SKM-1 (cell line): ENCODE measurements at regions not wholly inside any gene's neighbourhood (a gene's known extent, or its start where the extent isn't known, plus 50 kb on each side); places are given as distances from the start of the nearest gene placed in this dataset.

Experiments
- DNase-seq: peaks from one replicate; lab custom pipeline; 2025; ENCODE audit not compliant: unreplicated experiment; lab: John Stamatoyannopoulos, UW

DNA sequence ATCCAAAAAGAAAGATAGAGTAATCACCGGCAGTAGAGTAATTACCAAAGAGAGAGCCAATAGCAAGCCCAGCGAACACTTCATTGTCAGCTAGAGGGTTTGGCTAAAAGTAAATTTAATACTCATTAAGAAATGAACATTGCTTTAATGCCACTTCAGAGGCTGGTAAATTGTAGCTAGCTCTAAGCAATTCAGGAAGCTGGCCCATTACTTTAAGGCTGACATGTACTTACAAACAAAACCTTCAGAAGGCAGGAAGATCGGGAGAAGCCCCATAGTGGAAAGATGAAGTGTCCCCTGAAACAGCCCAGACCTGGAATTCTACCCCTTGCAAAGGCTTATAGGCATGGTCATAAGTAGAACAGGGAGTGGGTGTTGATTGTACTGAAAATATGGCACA lies 396.6 kb upstream of the ID4 start:
- DNase-seq = no peak

DNA sequence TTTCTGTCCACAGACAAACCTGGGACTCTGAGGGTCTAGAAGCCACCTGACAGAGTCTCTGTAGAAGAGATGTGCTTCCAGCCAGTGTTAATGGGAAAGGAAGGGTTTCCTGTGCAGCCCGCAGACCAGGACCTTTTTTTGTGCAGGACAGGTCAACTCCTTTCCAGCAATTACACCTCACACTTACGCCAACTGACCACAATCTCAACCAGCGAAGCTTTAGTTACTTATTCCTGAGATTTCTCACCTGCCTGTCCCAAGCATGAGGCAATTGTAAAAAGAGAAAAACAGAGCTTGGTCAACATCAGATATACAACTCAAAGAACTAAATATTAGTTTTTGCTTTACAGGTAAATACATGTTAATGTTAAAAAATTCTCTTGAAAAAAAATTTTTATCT lies 393.8 kb upstream of the ID4 start:
- DNase-seq = no peak

- no peak for DNase-seq
Measured at GRCh38 chr6:19444041-19444440, 393.1 kb upstream of the ID4 start.

GRCh38 chr6:19444481-19444880 lies 392.7 kb upstream of the ID4 start:
- no peak for DNase-seq

DNA sequence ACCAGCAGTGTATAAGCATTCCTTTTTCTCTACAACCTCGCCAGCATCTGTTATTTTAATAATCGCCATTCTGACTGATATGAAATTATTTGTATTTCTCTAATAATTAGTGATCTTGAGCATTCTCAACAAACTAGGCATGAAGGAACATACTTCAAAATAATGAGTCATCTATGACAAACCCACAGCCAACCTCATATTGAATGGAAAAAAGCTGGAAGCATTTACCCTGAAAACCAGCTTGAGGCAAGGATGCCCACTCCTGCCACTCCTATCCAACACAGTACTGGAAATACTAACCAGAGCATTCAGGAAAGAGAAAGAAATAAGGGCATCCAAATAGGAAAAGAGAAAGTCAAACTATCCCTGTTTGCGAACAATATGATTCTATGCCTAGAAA lies 390.6 kb upstream of the ID4 start:
- DNase-seq = no peak

DNA sequence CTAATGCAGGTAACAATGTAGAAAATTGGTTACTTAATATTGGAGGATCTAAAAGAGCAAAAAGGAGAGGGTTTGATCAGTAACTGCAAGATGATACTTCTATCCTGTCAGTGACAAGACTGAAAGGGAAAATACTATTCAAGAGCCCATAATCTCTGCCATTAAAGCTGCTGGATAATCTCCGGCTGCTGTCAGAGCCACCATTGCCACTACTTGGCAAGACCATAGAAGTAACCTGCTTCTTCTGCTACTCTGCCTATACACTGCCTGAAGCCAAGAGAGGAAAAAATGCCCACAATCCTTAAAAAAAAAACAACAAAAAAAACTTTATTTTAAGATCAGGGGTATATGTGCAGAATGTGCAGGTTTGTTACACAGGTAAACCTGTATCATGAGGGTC lies 386.5 kb upstream of the ID4 start:
- no peak for DNase-seq

GRCh38 chr6:19452495-19452894 lies 384.7 kb upstream of the ID4 start:
- DNase-seq = no peak

GRCh38 chr6:19454001-19454720 lies 383.0 kb upstream of the ID4 start:
- no peak for DNase-seq

DNA sequence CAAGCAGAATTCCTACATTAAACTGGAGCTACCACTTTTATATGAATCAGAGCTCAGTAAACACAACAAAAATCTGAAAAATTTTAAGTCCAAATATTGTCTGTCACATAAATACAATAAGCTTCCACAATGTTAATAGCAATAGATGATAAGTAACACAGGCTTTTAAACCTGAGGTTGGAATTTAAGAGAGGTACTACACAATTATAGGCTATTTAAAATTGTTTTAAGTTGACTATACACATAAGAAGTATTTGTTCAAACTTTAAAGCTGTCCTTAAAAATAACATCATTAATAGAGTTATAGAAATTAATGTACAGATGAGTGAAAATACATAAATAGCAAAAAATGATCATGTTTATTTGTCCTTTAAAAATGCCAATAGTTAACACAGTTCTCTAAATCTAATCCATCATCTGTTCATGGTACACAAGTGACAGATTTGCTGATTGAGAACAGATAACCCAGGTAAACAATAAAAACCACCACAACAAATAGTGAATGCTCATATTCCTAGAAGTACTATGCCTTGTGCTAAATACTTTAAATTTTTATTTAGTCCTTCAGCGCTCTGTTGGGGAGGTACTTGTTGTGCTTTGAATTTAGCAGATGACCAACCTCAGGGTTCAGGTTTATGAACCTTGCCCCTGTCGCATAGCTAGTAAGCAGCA lies 382.3 kb upstream of the ID4 start:
- DNase-seq = no peak

DNA sequence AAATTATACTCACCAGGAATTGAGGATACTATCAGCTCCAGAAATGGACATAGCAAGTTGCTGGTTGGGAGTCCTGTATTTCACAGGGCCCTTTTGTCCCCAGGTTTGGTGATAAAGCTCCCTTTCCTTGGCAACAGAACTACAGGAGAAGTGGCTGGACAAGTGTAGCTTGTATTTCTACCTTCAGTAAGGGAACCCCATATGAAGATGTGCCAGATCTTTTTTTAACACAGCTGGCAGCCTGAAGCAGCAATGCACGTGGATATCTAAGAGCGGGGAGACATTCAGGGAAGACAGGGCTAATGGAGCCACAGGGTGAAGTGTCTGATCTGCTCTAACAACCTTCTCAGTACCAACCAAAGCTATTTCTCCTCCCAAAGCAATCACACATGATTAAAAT lies 373.9 kb upstream of the ID4 start:
- no peak for DNase-seq

DNA sequence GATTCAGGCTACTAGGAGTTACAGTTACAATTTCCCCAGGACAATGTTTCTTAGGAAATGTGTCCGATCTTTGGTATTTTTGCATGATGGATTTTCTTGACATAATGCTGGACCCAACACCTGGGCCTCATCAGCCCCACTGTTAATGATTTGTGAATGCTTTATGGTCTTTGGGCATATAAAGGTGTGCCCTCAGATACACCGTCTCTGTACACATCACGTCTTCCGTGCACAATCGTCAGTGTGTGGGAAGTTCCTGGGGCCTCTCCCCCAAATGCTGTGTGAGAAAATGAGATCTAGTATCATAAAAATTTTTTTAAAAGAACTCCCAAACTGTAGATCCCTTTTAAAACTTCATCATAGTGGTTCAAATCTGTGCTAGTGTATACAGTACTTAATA lies 373.2 kb upstream of the ID4 start:
- no peak for DNase-seq

DNA sequence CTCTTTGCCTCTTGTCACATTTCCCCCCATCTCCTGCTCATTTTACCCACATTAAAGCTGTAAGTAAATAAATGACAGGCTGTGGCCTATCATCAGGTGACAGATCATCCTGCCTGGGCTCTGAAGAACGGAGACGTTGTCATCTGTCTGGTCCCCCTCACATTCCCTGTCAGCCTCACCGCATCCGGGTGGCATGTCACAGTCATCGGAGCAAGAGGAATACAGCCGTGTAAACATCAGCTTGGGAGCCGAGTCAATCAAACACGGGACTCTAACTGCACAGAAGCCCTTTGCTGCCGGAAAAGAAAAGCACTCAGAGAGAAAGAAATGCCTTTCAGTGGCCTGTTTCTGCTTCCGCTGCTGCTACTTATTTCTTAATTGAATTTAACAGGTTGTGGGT lies 371.9 kb upstream of the ID4 start:
- DNase-seq = no peak

GRCh38 chr6:19465760-19466159 lies 371.4 kb upstream of the ID4 start:
- DNase-seq = no peak

DNA sequence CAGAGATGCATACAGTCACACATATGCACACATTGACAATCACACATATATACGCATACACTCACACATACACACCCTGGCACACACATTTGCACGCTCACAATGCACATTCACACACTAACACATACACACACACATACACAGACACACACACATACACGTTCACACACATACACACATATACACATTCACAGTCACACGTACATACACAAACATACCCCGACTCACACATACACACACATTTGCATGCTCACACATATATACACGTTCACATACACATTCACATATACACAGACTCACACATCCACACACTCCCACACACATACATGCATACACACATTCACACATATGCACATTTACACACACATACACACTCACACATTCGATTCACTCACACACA lies 366.8 kb upstream of the ID4 start:
- no peak for DNase-seq

GRCh38 chr6:19472153-19472552 lies 365.0 kb upstream of the ID4 start:
- no peak for DNase-seq

DNA sequence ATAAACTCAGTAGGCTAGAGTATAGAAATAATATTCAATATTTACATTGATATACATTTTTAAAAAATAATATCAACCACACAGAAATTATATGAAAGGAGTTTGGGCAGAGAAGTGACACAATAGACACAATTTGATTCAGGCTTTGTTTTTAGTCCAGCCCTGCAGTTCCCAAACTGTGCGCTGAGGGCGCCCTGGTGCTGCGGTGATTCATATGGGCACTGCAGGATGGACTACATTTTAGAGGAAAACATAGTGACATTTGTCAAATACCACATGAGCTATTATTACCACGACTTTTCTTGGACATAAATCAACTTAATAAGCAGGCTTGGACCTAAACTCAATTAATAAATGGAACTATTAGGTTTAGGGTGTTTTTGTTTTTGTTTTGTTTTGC lies 364.3 kb upstream of the ID4 start:
- no peak for DNase-seq

DNA sequence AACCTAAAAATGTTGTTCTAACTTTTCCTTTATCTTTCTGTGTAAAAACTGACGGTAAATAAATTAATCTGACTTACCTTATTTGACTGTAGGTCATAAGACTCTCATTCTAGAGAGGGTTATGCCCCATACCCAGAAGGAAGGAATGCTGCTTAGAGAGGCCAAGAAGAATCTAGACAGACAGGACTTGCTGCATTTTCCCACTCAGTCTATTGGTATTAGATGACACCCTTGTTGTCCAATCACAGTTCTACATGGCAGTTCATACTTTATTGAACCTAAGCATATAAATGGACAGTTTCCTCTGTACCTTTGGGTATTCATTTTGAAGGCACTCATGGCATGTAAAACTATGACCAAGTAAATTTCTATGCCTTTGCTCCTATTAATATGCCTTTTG lies 359.6 kb upstream of the ID4 start:
- DNase-seq = no peak

DNA sequence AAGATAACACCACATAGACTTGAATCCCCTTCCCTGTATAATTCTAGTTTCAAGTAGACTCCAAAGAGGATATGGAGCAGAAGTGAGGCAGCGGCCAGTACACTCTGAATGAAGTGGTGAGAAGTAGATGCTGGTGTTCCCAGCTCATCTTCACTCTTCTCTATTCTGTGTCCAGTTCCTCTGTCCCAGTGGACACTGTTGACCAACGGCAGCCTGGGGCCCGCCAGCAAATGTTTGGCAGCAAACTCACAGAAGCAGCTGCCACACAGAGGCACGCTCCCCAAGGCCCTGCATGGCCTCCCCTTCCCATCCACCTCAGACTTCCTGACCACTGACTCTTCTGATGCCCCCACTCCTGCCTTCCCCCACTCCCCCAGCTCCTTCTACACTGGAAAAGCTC lies 358.9 kb upstream of the ID4 start:
- DNase-seq = no peak

DNA sequence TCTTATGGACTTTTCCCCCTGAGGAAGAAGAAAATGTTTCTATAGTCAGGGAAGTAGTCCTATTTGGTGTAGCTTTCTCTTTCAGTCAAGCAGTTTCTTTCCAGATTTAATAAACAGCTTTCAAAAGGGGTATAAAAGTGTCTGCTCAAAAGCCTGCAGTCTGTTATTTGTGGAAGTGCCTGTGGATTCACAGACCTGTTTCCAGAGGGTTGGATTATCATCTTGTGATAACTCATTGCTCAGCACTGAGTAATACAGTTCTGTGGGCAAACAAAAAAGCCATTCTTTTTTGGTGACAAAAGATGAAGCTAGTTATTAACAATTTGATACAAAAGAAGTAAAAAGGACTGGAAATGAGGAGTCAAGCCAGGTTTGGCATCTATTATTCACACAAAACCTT lies 358.2 kb upstream of the ID4 start:
- no peak for DNase-seq

GRCh38 chr6:19479551-19479950 lies 357.6 kb upstream of the ID4 start:
- DNase-seq = no peak

DNA sequence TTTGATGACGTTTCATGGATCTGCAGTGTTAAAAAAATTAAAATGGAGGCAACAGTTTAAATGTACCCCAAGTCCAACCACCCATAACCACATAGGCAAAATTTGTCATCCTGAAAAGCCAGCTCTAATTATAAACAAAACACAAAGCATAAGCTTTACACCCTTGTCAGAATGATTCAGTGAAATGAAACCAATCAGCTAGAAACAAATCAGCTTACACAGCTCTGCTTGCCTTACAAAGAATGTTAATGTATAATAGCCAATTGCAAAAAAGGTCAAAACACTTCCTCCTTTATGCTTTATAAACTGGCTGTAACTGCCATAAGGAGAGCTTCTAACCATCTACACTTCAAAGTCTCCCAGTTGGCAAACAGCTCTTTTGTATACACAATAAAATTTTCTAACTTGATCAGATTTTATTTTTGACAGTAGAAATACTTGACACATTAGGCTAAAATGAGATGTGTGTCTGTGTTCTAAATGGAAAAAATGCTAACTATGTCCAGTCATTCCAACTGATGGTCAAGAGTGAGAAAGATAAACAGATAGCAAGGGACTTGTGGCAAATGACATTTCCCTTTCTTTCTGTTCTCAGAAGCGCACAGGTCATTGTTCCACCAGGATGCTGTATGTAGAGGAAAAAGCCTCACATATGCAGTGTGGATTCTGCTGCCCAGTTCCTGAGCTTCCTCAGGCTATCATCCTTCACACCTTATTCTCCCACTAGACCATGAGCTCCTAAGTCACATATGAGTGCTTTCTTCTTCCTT lies 344.3 kb upstream of the ID4 start:
- no peak for DNase-seq

GRCh38 chr6:19501737-19502245 lies 335.4 kb upstream of the ID4 start:
- DNase-seq = no peak
